Kidney (tissue), 13 donors: ENCODE measurements at regions not wholly inside any gene's neighbourhood (a gene's known extent, or its start where the extent isn't known, plus 50 kb on each side); places are given as distances from the start of the nearest gene placed in this dataset.
"Not testable (repeated sequence)": the region's sequence is repeated elsewhere in the genome, so short reads cannot be mapped to it uniquely, and the experiment has no call there.

Experiments
- DNase-seq, 5 donors: peaks; one replicate each; pipeline ENCODE4 v3.0.0-alpha.2; 2013 to 2020
- FAIRE-seq: peaks from 2 replicates; lab custom pipeline; 2012; peaks lifted over from hg19 to GRCh38; lab: Jason Lieb, UNC
- H3K27ac ChIP-seq, 2 donors: one replicate each; pipeline ENCODE4 v1.7.0; 2013; ENCODE audit warnings: low read depth in 2 of 2, low read length in 2 of 2, inconsistent platforms in 1 of 2
- H3K27me3 ChIP-seq: one replicate; pipeline ENCODE4 v1.7.1; 2013; ENCODE audit warnings: low read length, inconsistent platforms; ENCODE audit not compliant: control insufficient read depth, insufficient read depth
- H3K36me3 ChIP-seq, 3 donors: one replicate each; pipeline versions ENCODE4 v1.7.0 to v1.7.1; 2013; ENCODE audit warnings: low read length in 3 of 3, control low read depth in 1 of 3, inconsistent platforms in 1 of 3; ENCODE audit not compliant: insufficient read depth in 3 of 3, control insufficient read depth in 2 of 3
- H3K4me1 ChIP-seq, 3 donors: one replicate each; pipeline versions ENCODE4 v1.7.0 to v1.7.1; 2013; ENCODE audit warnings: low read length in 3 of 3, inconsistent platforms in 1 of 3, low read depth in 1 of 3; ENCODE audit not compliant: control insufficient read depth in 2 of 3, insufficient read depth in 2 of 3
- H3K4me3 ChIP-seq, 3 donors: one replicate each; pipeline versions ENCODE4 v1.7.0 to v1.8.1; 2013; ENCODE audit warnings: low read length in 3 of 3, control low read depth in 1 of 3, inconsistent platforms in 1 of 3
- H3K9ac ChIP-seq, 3 donors: one replicate each; pipeline versions ENCODE4 v1.7.0 to v1.7.1; 2013; ENCODE audit warnings: low read length in 3 of 3, control low read depth in 1 of 3, inconsistent platforms in 1 of 3
- H3K9me3 ChIP-seq, 3 donors: one replicate each; pipeline versions ENCODE4 v1.7.0 to v1.7.1; 2013; ENCODE audit warnings: low read length in 3 of 3, control low read depth in 1 of 3, inconsistent platforms in 1 of 3; ENCODE audit not compliant: control insufficient read depth in 2 of 3, insufficient read depth in 1 of 3
- CTCF ChIP-seq: IDR thresholded peaks from 3 replicates; pipeline ENCODE4 v1.5.1; 2012; ENCODE audit warnings: mild to moderate bottlenecking, moderate library complexity, borderline replicate concordance; ENCODE audit not compliant: insufficient read depth; ENCODE audit errors: extremely low read depth
- intact Hi-C: fragments of 100-400 bp; cut with DNase I; formaldehyde crosslinking; loops from one replicate; pipeline ENCODE4 v1.11.1; 2022
- donor health status: control.
- donor health status: control.
- donor health status: control.
- donor health status: control.
- donor health status: control.
- donor health status: DM: yes; HTN: yes; CAD: no.
- donor health status: Normal renal cell carcinoma (clear cell type).

- Histone ChIP-seq H3K27me3 (no peaks in the 10 kb centered on the region), H3K27ac (no peak overlapping the region), H3K4me3 (no peak overlapping the region), H3K36me3 (no peaks in the 10 kb centered on the region), H3K9me3 (no peaks in the 10 kb centered on the region), H3K4me1 (no peaks in the 10 kb centered on the region), H3K9ac (no peak overlapping the region)
- DNase-seq, result no peak
- intact Hi-C loops, result no loop called here
- no peak for TF ChIP-seq CTCF
- FAIRE-seq, result no peak
These were observed 89.5 kb upstream of the ANKRD30A start for GRCh38 chr10:37035853-37036252.

GRCh38 chr10:37015498-37015897 lies 109.9 kb upstream of the ANKRD30A start:
- DNase-seq (no peak), FAIRE-seq (no peak)
- H3K9me3 ChIP-seq, result no peaks in the 10 kb centered on the region
- H3K4me1 ChIP-seq, result no peaks in the 10 kb centered on the region
- intact Hi-C loops, result no loop called here
- H3K4me3 ChIP-seq, result no peak overlapping the region
- H3K27me3 ChIP-seq, result no peaks in the 10 kb centered on the region
- TF ChIP-seq CTCF, result no peak
- no peaks in the 10 kb centered on the region for H3K36me3 ChIP-seq
- no peak overlapping the region for H3K9ac ChIP-seq
- no peak overlapping the region for H3K27ac ChIP-seq

- H3K36me3 ChIP-seq, result no peaks in the 10 kb centered on the region
- DNase-seq (no peak), FAIRE-seq (no peak)
- no peak overlapping the region for H3K9ac ChIP-seq
- intact Hi-C loops, result no loop called here
- no peaks in the 10 kb centered on the region for H3K27me3 ChIP-seq
- H3K9me3 ChIP-seq, result no peaks in the 10 kb centered on the region
- H3K4me3 ChIP-seq, result no peak overlapping the region
- H3K27ac ChIP-seq, result no peak overlapping the region
- no peak for TF ChIP-seq CTCF
- no peaks in the 10 kb centered on the region for H3K4me1 ChIP-seq
These were observed 114.7 kb upstream of the ANKRD30A start for GRCh38 chr10:37010741-37011140.

- H3K9ac ChIP-seq, H3K27ac ChIP-seq, H3K27me3 ChIP-seq, H3K36me3 ChIP-seq, H3K9me3 ChIP-seq, FAIRE-seq, intact Hi-C loops, H3K4me3 ChIP-seq, H3K4me1 ChIP-seq, DNase-seq: not testable (repeated sequence)
These were observed 117.1 kb upstream of the ANKRD30A start for GRCh38 chr10:37008276-37008675.
